Muscle of leg (tissue), 3 donors: ENCODE measurements at regions not wholly inside any gene's neighbourhood (a gene's known extent, or its start where the extent isn't known, plus 50 kb on each side); places are given as distances from the start of the nearest gene placed in this dataset.
"Not testable (repeated sequence)": the region's sequence is repeated elsewhere in the genome, so short reads cannot be mapped to it uniquely, and the experiment has no call there.

ENCODE experiments used
- DNase-seq: peaks from one replicate; pipeline ENCODE4 v3.0.0; 2013
- H3K27ac ChIP-seq: one replicate; pipeline ENCODE4 v1.5.1; 2013; ENCODE audit warnings: mild to moderate bottlenecking, low read length, control low read depth
- H3K27me3 ChIP-seq: one replicate; pipeline ENCODE4 v1.6.1; 2013; ENCODE audit warnings: low read length; ENCODE audit not compliant: control insufficient read depth, insufficient read depth
- H3K36me3 ChIP-seq: one replicate; pipeline ENCODE4 v1.6.1; 2013; ENCODE audit warnings: low read length; ENCODE audit not compliant: control insufficient read depth, insufficient read depth
- H3K4me1 ChIP-seq: one replicate; pipeline ENCODE4 v1.6.1; 2013; ENCODE audit warnings: low read length; ENCODE audit not compliant: control insufficient read depth, insufficient read depth
- H3K4me3 ChIP-seq: one replicate; pipeline ENCODE4 v1.5.1; 2013; ENCODE audit warnings: low read length, control low read depth
- H3K9me3 ChIP-seq: replicated peaks from 2 replicates; pipeline ENCODE4 v1.6.1; 2013; ENCODE audit warnings: low read depth, low read length; ENCODE audit not compliant: control insufficient read depth
- WGBS: methylation state at CpG from one replicate; pipeline ENCODE4 v1.1.5; 2013; ENCODE audit warnings: missing lambda C conversion rate; ENCODE audit not compliant: insufficient coverage; 5-methylcytosine and 5-hydroxymethylcytosine counted together

DNA sequence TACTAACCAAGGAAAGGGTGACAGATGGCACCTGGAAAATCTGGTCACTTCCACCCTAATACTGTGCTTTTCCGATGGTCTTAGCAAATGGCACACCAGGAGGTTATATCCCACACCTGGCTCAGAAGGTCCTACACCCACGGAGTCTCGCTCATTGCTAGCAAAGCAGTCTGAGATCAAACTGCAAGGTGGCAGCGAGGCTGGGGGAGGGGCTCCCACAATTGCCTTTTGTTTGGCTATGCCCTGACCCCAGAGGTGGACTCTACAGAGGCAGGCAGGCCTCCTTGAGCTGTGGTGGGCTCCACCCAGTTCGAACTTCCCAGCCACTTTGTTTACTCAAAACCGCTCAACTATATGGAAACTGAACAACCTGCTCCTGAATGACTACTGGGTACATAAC is 50.3 kb upstream of the UGT2B15 start:
- H3K4me3 ChIP-seq, DNase-seq, H3K36me3 ChIP-seq, H3K4me1 ChIP-seq, H3K27ac ChIP-seq, H3K9me3 ChIP-seq, H3K27me3 ChIP-seq: not testable (repeated sequence)
- WGBS = no CpG with 5 or more reads among the region's 6 CpGs

DNA sequence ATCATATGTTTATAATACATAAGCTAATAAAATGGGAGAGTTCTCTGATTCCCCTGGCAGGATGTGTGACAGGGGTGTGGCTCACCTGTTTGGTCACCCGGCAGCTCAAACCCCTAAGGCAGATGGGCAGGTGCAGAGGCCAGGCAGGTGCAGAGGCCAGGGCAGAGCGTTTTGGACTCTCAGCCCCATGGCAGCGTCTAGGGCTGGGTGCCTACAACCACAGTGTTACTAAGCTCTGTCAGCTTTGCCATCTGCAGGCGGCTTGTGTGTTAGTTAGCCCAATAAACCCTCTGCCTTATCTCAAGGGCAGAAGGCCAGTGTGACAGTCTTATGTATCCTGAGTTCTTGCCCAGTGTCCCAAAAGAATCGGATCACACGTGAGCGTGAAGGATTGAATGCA is 54.0 kb upstream of the UGT2B15 start:
- H3K27me3 ChIP-seq = no peaks in the 10 kb centered on the region

DNA sequence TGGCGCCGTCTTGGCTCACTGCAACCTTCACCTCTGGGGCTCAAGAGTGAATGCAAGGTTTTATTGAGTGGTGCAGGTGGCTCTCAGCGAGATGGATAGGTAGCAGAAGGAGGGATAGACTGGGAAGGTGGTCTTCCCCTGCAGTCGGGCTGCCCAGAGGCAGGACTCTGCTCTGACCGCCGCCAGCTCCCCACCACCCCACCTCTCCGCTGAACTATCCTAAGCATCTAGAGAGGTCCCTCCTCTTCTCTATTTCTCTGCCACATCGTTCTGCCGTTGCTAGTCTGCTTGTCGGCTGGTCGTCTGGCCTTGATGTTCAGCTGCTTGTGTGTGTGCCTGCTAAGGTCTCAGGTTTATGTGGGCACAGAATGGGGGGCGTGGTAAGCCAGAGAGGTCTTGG is 54.5 kb upstream of the UGT2B15 start:
- no peak overlapping the region for H3K4me3 ChIP-seq
- H3K27me3 ChIP-seq = no peaks in the 10 kb centered on the region
- H3K9me3 ChIP-seq = peaks cover 2% of the 10 kb centered on the region
- DNase-seq = no peak
- no peak overlapping the region for H3K27ac ChIP-seq
- no peaks in the 10 kb centered on the region for H3K4me1 ChIP-seq
- 17% methylated on average over 1 of the region's 12 CpGs for WGBS
- H3K36me3 ChIP-seq = no peaks in the 10 kb centered on the region

More for the DNA sequence above, 54.0 kb upstream of the UGT2B15 start:
- WGBS = 96% methylated on average over 3 of the region's 7 CpGs
- DNase-seq = no peak
- H3K9me3 ChIP-seq = peaks cover 2% of the 10 kb centered on the region
- H3K36me3 ChIP-seq = no peaks in the 10 kb centered on the region
- H3K27ac ChIP-seq = no peak overlapping the region
- H3K4me1 ChIP-seq = no peaks in the 10 kb centered on the region
- H3K4me3 ChIP-seq = no peak overlapping the region

DNA sequence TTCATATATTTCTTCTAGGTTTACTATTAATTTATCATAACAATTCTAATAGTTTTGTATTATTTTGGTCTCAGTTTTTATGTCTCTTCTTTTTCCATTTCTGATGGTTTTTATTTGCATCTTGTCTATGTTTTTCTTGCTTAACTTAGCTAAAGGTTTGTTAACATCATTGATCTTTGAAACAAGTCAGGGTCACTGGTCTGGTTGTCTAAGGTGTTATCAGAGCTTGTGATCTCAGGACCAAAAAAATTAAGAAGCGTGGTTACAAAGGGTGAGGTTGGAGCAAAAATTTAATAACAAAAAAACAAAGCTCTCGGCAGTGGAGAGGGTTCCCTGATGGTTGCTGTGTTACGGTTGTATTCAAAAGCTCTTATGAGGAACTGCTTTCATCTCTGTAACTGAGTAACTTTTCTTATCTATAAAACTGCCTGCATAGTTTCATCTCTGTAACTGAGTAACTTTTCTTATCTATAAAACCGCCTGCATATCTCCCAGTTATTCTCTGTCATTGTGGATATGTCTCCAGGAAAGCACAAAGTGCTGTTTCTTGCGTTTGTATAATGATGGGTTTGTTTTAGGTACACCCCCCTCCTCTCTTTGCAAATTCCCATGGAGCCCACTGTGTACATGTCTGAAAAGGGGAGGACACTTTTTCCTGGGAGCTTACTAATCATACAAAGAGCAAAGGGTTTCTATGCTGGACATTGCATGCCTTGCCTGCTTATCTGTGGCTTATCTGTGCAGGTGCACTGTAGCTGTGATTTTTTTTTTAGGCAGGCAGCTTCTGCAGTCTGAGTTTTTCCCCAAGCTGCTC is 62.4 kb upstream of the UGT2B15 start:
- no CpG with 5 or more reads among the region's 5 CpGs for WGBS
- Histone ChIP-seq H3K4me3 (no peak overlapping the region), H3K4me1 (no peaks in the 10 kb centered on the region), H3K27ac (no peak overlapping the region), H3K36me3 (no peaks in the 10 kb centered on the region), H3K9me3 (peaks cover 3% of the 10 kb centered on the region), H3K27me3 (no peaks in the 10 kb centered on the region)
- no peak for DNase-seq

DNA sequence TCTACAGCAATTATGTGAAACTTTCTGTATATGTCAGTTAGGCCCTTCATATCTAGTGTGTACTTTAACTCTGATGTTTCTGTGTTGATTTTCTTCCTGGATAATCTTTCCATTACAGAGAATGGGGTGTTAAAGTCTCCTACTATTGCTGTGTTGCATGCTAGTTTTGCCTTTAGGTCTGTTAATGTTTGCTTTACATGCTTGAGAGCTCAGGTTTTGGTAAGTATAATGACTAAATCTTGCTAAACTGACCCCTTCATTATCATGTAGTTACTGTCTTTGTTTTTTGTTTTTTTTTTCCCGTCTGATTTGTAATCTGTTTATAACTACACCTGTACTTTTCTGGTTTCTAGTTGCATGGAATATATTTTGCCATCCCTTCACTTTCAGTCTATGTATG is 63.6 kb upstream of the UGT2B15 start:
- Histone ChIP-seq H3K27ac (no peak overlapping the region), H3K4me3 (no peak overlapping the region), H3K4me1 (no peaks in the 10 kb centered on the region), H3K27me3 (no peaks in the 10 kb centered on the region), H3K36me3 (no peaks in the 10 kb centered on the region), H3K9me3 (peaks cover 3% of the 10 kb centered on the region)
- DNase-seq = no peak
- no CpG with 5 or more reads among the region's 1 CpG for whole genome bisulfite sequencing

DNA sequence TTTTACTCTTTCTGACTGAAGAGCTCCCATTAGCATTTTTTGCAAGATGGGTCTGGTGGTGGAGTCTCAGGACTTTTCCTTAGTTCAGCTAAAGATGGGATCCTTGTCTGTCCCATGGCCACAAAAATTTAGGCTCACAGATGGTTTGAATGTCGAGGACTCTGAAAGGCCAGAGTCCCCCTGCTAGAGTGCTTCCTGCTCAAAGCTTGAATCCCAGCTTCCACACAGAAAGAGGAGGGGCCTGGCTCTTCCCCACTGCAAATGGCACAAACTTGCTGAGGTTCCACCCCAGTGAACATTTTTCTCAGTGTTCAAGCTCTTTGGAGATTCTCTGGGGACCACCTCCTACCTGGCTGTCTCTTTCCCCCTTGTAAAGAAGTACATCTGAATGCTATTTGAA is 64.7 kb upstream of the UGT2B15 start:
- Histone ChIP-seq H3K36me3 (no peaks in the 10 kb centered on the region), H3K27me3 (no peaks in the 10 kb centered on the region), H3K27ac (no peak overlapping the region), H3K9me3 (peaks cover 3% of the 10 kb centered on the region), H3K4me1 (no peaks in the 10 kb centered on the region), H3K4me3 (no peak overlapping the region)
- DNase-seq = no peak
- no CpG with 5 or more reads among the region's 1 CpG for WGBS

DNA sequence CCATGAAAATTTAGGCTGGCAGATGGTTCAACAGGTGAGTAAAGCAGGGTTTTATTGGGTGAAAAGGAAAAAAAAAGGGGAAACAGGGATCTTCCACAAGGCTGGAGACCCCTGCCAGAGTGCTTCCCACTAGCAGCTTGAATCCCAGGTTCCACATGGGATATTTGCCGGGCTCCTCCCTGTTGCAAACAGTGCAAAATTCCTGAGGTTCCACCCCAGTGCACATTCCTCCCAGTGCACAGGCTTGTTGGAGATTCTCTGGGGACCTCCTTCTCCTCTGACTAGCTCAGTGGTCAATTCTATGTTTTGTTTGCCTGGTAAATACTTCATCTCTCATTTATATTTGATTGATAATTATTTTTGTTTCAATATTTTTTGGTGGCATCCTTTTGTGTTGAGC is 66.4 kb upstream of the UGT2B15 start:
- Histone ChIP-seq H3K4me1 (no peaks in the 10 kb centered on the region), H3K4me3 (no peak overlapping the region), H3K27ac (no peak overlapping the region), H3K27me3 (no peaks in the 10 kb centered on the region), H3K36me3 (no peaks in the 10 kb centered on the region), H3K9me3 (no peaks in the 10 kb centered on the region)
- WGBS = 60% methylated on average over 1 of the region's 1 CpG
- no peak for DNase-seq

DNA sequence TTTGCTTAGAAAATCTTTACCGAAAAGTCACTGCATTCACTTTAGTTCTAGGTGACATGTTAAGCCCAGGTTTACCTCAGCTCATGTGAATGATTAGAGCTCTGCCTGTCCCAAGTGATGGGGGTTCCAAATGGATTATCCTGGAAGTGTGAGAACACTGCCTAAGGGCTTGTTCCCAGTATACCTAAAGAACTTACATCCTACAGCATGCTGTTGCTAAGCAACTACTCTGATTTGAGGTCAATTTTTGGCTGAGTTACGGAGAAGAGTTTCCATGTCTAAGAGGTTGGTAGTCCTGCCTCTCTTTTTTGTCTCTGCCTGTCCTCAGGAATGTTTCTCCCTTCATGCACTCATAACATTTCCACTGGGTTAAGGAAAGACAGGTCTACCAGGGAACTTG is 67.6 kb upstream of the UGT2B15 start:
- H3K27me3 ChIP-seq = no peaks in the 10 kb centered on the region
- H3K36me3 ChIP-seq = no peaks in the 10 kb centered on the region
- no peaks in the 10 kb centered on the region for H3K9me3 ChIP-seq
- H3K27ac ChIP-seq = no peak overlapping the region
- DNase-seq = no peak
- no peaks in the 10 kb centered on the region for H3K4me1 ChIP-seq
- H3K4me3 ChIP-seq = no peak overlapping the region
- WGBS = no CpG with 5 or more reads among the region's 2 CpGs

DNA sequence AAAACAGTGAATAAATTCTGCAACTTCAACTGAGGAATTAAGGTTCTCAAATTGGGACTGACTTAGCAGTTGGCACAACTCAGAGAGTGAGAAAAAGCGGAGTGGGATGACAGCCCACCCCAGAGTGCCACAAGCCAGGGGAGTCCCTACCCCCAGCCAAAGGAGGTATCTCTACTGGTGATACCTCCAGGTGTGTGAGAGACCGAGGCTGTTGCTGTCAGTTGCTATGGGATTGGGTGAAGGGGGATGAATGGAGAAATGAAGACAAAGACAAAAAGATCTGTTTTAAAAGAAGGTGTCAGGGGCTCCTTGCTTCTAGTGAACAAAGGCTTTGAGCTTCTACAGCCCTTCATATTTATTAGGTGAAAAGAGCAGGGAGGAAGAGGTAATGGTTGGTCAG is 71.4 kb upstream of the UGT2B10 start:
- 57% methylated on average over 1 of the region's 2 CpGs for whole genome bisulfite sequencing
- Histone ChIP-seq H3K27ac (no peak overlapping the region), H3K9me3 (no peaks in the 10 kb centered on the region), H3K27me3 (no peaks in the 10 kb centered on the region), H3K36me3 (no peaks in the 10 kb centered on the region), H3K4me1 (no peaks in the 10 kb centered on the region), H3K4me3 (no peak overlapping the region)
- DNase-seq = no peak

DNA sequence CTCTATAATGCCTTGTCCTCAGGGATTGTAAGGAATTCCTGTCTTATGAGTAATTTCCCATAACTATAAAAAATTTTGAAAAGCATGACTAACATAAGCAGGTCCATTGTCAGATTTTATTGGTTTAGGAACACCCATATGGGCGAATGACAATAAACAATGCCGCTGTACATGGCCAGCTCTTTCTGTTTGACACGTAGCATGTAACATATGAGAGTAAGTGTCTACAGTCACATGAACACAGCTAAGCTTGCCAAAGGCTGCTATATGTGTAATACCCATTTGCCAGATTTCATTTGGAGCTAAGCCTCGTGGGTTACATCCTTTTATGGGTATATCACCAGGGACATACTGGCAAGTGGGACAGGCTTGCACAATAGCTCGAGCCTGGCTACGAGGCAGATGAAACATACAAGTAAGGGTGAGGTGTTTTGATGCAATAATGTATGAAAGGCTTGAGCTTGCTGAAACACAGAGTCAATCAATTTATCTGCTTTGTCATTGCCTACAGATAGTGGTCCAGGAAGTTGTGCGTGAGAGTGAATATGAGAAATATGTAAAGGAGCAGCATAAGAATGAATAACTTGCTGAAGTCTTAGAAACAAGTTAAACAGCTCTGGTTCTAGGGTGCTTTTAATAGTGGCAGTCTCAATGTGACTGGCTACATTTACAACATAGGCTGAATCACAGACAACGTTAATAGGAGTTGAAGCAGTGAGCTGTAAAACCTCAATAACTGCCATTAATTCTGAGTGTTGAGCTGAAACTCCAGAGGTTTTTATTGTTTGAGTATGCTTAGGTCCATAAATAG is 67.4 kb upstream of the UGT2B10 start:
- Histone ChIP-seq H3K4me3 (no peak overlapping the region), H3K9me3 (peaks cover 2% of the 10 kb centered on the region), H3K27me3 (no peaks in the 10 kb centered on the region), H3K4me1 (no peaks in the 10 kb centered on the region), H3K36me3 (no peaks in the 10 kb centered on the region), H3K27ac (no peak overlapping the region)
- DNase-seq = no peak
- WGBS = 60% methylated on average over 3 of the region's 8 CpGs
